ENCODE measurements at regions not wholly inside any gene's neighbourhood (a gene's known extent, or its start where the extent isn't known, plus 50 kb on each side); places are given as distances from the start of the nearest gene placed in this dataset.

- TF ChIP-seq CTCF (IDR thresholded peaks at IDR 0.05) (no peak), POLR2A (IDR thresholded peaks at IDR 0.05) (no peak)
Measured at GRCh38 chr1:182242641-182243040, 148.9 kb downstream of the GLUL start.

Measured in heart left ventricle (tissue), 13 donors.